ENCODE measurements at regions not wholly inside any gene's neighbourhood (a gene's known extent, or its start where the extent isn't known, plus 50 kb on each side); places are given as distances from the start of the nearest gene placed in this dataset.
A peak's percentile ranks its signal among the peaks of the same experiment; 100 is the strongest.

DNA sequence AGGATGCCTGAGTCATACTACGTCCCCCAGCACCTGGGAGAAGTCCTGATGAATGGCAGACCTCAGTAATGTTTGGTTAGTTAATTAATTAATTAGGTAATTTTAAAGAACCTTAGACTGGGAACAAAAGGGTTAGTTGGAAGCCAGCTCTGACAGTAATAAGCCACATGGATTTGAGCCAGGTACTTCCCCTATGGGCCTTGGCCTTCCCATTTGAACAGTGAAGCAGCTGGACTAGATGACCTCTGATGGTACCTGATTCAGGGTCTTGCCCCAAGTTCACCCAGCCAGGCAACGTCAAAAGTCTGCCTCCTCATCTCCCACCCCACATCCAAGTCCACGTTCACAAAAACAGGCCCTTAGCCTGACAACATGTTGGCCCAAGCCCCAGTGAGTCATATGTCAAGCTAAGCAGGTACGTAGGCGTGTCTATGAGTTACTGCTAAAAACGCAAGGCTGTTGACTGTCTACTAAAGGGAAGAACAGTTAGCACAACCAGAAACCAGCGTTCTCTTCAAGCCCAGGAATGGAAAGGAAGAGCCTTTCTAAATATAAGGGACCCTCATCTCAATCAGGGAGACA lies 303.2 kb downstream of the ACTL7B start:
- no peak for TF ChIP-seq POLR2A (IDR thresholded peaks at IDR 0.05)
- TF ChIP-seq, protein P1, sequence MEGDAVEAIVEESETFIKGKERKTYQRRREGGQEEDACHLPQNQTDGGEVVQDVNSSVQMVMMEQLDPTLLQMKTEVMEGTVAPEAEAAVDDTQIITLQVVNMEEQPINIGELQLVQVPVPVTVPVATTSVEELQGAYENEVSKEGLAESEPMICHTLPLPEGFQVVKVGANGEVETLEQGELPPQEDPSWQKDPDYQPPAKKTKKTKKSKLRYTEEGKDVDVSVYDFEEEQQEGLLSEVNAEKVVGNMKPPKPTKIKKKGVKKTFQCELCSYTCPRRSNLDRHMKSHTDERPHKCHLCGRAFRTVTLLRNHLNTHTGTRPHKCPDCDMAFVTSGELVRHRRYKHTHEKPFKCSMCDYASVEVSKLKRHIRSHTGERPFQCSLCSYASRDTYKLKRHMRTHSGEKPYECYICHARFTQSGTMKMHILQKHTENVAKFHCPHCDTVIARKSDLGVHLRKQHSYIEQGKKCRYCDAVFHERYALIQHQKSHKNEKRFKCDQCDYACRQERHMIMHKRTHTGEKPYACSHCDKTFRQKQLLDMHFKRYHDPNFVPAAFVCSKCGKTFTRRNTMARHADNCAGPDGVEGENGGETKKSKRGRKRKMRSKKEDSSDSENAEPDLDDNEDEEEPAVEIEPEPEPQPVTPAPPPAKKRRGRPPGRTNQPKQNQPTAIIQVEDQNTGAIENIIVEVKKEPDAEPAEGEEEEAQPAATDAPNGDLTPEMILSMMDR (IDR thresholded peaks at IDR 0.05), result no peak
- WGBS (ENCODE audit: insufficient coverage, low coverage, low lambda C conversion rate, missing lambda C conversion rate), result 36% methylated on average over 5 of the region's 7 CpGs
- ATAC-seq (peak in 1 of 4 donors; percentile 71), DNase-seq (peak in 1 of 3 donors; percentile 27)
- Histone ChIP-seq H3K9me3 (no peaks in the 10 kb centered on the region), H3K27ac (no peak overlapping the region), H3K4me3 (no peak overlapping the region), H3K4me1 (no peaks in the 10 kb centered on the region), H3K36me3 (no peaks in the 10 kb centered on the region), H3K27me3 (no peaks in the 10 kb centered on the region)
- intact Hi-C loops (cut with DNase I), result loop anchor here in 1 of 2 donors (10.0 kb wide), 1 partner anchor 1078 kb away; no protein-coding TSS in a partner anchor

DNA sequence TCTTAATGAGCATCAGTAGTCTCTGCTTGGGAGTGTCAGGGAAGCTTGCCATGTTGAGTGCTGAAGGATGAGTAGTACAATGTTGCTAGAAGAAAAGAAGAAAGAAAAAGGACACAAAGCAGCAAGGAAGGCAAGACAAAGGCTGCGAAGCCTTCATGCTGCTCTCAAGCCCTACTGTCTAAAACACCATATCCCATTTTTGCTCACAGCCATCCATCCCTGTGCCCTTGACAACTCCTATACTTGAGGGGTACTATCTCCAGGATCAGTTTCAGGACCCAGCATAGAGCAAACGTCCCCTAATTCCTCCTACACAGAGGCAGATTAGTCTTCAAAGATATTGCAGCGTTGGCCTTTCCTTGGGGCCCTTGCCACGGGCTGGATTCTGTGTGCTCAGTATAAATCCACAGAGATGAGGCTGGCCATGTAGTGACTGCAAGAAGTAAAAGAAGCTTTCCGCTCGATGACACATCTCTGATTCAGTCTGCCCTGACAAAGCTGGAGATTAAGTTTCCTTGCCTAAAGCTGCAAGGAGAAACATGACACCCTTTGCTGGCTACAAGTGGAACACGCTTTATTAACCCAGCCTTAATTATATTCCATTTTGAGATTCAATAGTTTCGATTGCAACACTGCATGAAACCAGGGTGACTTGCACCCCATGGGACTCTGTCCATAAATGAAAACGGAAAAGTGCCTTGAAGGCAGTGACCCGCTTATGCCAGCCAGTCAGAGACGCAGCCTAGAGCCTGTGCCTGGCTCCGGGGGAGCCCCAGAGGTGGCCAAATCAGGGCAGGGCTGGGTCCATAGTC lies 304.6 kb downstream of the ACTL7B start:
- TF ChIP-seq, protein P1 (IDR thresholded peaks at IDR 0.05), result no peak
- no peak for TF ChIP-seq POLR2A (IDR thresholded peaks at IDR 0.05)
- H3K36me3 ChIP-seq, result no peaks in the 10 kb centered on the region
- intact Hi-C loops (cut with DNase I), result loop anchor here in 1 of 2 donors (10.0 kb wide), 1 partner anchor 1076 kb away; no protein-coding TSS in a partner anchor
- H3K4me1 ChIP-seq, result no peaks in the 10 kb centered on the region
- H3K9me3 ChIP-seq, result no peaks in the 10 kb centered on the region
- no peak overlapping the region for H3K27ac ChIP-seq
- DNase-seq, result no peak
- no peak overlapping the region for H3K4me3 ChIP-seq
- no peak for ATAC-seq
- H3K27me3 ChIP-seq, result no peaks in the 10 kb centered on the region
- WGBS (ENCODE audit: insufficient coverage, low coverage, low lambda C conversion rate, missing lambda C conversion rate), result 73% methylated on average over 10 of the region's 12 CpGs

DNA sequence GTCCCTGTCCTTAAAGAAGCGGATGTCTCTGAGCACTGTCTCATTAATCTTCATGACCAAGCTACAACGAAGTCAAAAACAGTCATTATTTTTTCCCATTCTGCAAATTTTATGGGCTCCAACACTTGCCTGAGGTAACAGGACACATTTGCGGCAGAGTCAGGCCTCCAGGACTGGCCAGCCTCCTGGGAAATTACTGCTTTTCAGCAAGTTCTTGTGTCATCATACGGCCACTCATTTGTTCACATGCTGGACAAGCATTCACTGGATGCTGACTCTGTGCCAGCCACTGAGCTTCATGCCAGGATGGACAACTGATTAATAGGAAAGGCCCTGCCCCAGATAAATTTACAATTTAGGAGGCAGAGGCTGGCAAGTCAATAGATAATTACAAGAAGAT lies 305.7 kb downstream of the ACTL7B start:
- no peaks in the 10 kb centered on the region for H3K36me3 ChIP-seq
- no peak overlapping the region for H3K4me3 ChIP-seq
- no peak for TF ChIP-seq POLR2A (IDR thresholded peaks at IDR 0.05)
- TF ChIP-seq, protein P1 (IDR thresholded peaks at IDR 0.05), result no peak
- H3K9me3 ChIP-seq, result no peaks in the 10 kb centered on the region
- no peak overlapping the region for H3K27ac ChIP-seq
- ATAC-seq (peak in 1 of 4 donors; percentile 23), DNase-seq (peak in 1 of 3 donors; percentile 35)
- intact Hi-C loops (cut with DNase I), result loop anchor here in 1 of 2 donors (10.0 kb wide), 1 partner anchor 1075 kb away; no protein-coding TSS in a partner anchor
- H3K4me1 ChIP-seq, result no peaks in the 10 kb centered on the region
- 83% methylated on average over 4 of the region's 4 CpGs for WGBS (ENCODE audit: insufficient coverage, low coverage, low lambda C conversion rate, missing lambda C conversion rate)
- H3K27me3 ChIP-seq, result no peaks in the 10 kb centered on the region

DNA sequence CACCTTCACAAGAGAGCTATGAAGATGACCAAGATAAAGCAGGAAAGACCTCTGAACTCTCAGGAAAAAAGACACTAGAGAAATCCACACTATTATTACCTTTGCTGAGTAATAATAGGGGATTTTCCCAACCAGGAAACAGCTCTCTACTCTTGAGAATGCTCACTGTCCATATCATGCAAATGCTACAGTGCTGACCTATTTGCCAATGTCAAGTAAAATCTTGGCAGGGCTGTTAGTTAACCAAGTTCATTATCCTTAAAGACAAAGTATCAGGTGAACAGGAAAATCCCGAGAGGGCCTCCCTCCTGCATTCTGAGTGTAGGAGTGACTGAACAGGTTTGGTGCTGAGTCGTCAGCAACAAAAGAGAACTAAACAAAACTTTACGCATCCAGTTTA lies 306.6 kb downstream of the ACTL7B start:
- Histone ChIP-seq H3K36me3 (no peaks in the 10 kb centered on the region), H3K9me3 (no peaks in the 10 kb centered on the region), H3K4me1 (no peaks in the 10 kb centered on the region), H3K4me3 (no peak overlapping the region), H3K27me3 (no peaks in the 10 kb centered on the region), H3K27ac (no peak overlapping the region)
- DNase-seq, result no peak
- intact Hi-C loops (cut with DNase I), result no loop called here
- TF ChIP-seq POLR2A (IDR thresholded peaks at IDR 0.05), result no peak
- TF ChIP-seq, protein P1 (IDR thresholded peaks at IDR 0.05), result no peak
- peak in 1 of 4 donors; percentile 81 for ATAC-seq
- WGBS (ENCODE audit: insufficient coverage, low coverage, low lambda C conversion rate, missing lambda C conversion rate), result 64% methylated on average over 3 of the region's 3 CpGs

Measured in right lobe of liver (tissue), 6 donors.